ENCODE measurements at regions not wholly inside any gene's neighbourhood (a gene's known extent, or its start where the extent isn't known, plus 50 kb on each side); places are given as distances from the start of the nearest gene placed in this dataset.

DNA sequence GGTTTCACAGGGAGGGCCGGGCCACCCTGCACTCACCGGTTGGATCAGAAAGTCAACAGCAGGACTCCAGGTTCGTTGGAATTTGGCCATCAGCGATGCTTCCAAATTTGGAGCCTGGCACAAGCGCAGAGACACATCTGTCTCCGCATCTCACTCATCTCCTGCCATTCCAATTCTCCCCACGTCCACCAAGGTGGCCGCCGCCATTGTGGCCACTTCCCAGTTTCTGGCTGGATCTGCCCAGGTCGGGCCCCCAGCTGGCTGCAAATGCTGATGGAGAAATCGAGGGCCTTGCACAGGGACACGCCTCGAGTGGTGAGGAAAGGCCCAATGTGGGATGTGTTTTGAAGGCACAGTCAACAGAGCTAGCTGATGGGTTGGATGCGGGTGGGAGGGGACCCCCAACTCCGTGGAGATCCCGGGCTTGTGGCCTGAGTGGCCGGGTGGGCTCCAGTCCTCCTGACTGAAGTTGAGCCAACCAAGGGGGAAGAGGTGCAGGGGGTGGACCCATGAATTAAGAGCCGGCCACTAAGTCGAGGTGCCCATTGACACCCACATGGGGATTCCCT is 102.7 kb downstream of the CRYAA start:
- DNase-seq, result no peak

DNA sequence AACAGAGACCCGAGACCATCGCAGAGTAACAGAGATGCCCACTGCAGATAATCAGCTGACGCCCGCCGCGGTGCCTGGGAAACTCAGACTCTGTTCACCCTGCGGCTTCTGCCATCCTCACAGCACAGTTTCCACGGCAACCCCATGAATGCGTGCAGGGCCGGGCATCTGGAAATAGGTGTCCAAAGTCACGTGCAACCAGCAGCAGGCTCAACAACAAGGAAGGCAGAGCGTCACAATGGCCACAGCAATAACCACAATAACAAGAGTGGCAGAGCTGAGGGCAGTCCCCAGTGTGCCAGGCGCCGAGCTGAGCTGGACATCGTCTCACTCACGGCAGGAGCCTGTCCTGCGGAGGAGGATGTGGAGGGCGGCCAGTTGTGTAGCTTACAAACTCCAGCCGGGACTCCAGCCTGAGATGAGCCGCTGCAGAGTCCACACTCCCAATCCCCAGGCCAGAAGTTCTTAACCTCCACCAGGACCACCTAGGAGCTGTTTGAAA is 102.0 kb downstream of the CRYAA start:
- DNase-seq, result no peak

DNA sequence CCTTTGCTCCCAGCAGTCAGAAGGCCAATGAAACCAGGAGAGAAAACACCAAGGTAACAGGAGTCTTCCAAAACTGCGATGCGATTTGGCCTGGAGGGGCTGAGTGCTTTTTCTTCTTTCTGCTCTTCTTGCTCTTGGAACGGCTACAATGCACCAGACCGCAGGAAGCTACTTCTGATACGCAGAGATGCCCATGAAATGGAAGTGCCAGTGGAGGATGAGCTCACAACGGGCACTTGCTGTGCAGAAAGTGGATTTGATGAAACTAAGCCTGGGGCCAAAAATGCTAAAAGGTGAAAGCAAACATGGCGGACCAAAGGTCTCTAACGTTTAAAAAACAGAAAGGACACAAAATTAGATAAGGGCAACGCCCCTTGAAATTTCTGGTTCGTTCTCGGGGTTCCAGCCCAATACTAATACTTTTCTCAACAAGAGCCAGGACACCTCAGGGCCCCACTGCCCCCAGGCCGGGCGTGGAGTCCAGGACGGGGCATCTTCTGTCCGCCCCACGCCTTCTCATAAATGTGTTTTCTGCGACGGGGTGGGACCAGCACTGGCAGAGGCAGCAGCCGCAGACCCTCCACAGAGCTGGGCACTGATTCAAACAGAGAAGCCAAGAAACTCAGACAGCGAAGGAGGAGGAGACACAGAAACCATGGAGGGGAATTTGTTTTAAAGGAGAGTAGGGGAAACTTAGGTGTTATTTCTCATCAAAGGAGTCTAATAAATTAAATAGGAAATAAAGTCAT is 101.3 kb downstream of the CRYAA start:
- DNase-seq, result no peak

DNA sequence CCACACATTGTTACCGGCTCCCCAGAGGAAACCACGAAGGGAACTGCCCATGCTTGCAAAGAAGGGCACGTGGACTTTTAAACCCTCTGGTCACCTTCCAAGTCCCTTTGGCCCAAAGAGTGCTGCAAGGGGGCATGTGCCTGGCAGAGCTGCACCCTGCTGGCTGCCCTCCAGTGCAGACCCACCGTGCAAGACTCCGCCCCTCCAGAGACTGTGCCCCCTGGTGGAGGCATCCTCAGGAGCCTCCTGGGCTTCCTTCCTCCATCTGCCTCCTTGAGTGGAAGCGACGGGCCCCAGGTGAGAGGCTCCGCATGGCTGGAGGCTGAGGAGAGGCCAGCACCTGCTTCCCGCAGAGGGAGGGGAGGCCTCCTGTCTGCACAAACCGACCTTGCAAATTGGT is 100.6 kb downstream of the CRYAA start:
- DNase-seq, result peak; percentile 32

- no peak for DNase-seq
These were observed 100.0 kb downstream of the CRYAA start for GRCh38 chr21:43268804-43269186.

DNA sequence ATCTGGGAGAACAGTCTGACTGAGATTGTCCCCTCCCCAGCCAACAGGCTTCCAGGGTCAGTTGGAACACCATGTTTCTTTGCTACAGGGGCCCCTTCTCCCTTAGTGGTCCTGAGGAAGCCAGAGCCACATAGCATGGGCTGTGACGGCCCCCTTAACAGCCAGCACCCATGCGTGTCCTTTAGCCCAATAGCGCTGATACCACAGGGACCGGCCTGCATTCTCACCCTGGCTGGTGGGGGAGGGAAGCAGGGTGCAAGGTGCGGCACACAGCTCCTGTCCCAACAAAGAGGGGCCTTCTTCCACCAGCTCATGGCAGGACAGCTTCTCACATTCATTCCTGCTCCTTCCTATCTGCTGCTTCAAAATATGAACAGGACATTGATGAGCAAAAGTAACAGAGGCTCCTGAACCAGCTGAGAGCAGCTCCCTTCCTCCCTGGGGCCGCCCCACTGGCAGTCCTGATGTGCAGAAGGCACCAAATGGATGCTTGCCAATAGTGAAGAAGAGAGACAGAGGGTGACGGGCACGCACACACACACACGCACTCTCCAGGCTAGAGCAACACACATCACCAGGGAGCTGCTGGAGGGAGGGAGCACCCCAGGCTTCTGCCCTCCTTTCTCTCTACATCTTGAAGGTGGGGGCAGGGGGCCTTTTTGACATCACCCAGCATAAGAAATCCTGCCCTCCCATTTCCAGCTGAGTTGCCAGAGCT is 99.4 kb downstream of the CRYAA start:
- no peak for DNase-seq

DNA sequence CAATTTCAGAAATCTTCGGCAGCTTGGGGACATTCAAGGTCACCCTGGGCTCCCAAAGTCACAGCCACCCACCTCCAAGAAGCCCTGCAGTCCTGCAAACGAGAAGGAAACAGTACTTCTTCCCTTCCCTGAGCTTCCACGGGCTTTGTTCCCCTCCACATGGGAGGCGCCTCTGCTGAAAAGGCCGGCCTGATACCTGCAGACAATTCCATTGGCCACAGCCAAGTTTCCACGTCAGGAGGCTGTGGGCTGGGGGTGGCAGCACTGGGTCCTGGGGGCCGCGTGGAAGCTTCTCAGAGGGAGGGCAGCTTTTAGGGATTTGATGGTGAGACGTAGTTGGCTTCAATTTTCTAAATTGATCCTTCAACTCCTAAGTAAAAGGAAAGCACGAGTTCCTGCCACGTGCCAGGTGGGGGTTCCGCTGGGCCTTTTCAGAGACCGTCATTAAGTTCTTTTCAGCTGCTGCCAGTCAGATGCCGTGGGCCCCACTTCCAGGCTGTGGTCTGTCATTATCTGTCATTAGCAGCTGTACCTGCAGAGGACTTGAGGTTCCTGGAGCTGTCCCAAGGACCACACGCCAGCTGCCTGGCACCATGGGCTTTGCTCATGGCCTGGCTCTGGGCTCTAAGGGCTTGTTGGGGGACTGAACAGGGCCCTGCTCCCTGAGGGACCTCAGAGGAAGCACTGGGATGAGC is 98.7 kb downstream of the CRYAA start:
- no peak for DNase-seq

DNA sequence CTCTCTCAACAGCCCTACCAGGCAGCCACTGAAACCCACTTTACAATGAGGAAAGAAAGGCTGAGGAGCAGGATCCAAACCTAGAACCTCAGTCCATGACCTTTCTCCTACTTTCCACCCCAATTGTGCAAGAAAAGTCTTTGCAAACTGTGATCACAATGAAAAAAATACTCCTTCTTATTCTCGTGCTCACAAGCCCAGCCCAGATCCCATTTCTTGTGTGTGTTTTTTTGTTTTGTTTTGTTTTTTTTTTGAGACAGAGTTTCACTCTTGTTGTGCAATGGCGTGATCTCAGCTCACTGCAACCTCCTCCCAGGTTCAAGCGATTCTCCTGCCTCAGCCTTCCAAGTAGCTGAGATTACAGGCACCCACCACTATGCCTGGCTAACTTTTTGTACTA is 97.7 kb downstream of the CRYAA start:
- peak; percentile 44 for DNase-seq

DNA sequence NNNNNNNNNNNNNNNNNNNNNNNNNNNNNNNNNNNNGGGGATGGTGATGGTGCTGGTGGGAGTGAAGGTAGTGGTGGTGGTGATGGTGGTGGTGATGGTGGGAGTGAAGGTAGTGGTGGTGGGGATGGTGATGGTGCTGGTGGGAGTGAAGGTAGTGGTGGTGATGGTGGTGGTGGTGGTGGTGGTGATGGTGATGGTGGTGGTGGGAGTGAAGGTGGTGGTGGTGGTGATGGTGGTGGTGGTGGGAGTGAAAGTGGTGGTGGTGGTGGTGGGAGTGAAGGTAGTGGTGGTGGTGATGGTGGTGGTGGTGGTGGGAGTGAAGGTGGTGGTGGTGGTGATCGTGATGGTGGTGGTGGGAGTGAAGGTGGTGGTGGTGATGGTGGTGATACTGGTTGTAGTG is 93.6 kb downstream of the CRYAA start:
- DNase-seq, result no peak

Measured in suppressor macrophage treated with lipopolysaccharide for 4 hours (primary cell).